ENCODE measurements at regions not wholly inside any gene's neighbourhood (a gene's known extent, or its start where the extent isn't known, plus 50 kb on each side); places are given as distances from the start of the nearest gene placed in this dataset.

GRCh38 chr6:150698391-150698790 is 98.7 kb downstream of the PLEKHG1 start:
- peaks cover 0 to 7% (median 3%) of the 10 kb centered on the region in 4 donors for H3K4me1 ChIP-seq
- H3K9me3 ChIP-seq = no peaks in the 10 kb centered on the region
- DNase-seq (ENCODE audit: extremely low spot score) = no peak
- intact Hi-C loops (cut with DNase I) = no loop called here
- H3K4me3 ChIP-seq = no peak overlapping the region
- WGBS = 72% methylated on average over 6 of the region's 6 CpGs
- H3K36me3 ChIP-seq = no peaks in the 10 kb centered on the region
- TF ChIP-seq POLR2A (IDR thresholded peaks at IDR 0.05; ENCODE audit: low read depth) = no peak
- TF ChIP-seq CTCF (IDR thresholded peaks at IDR 0.05) = no peak
- no peak for TF ChIP-seq EP300 (IDR thresholded peaks at IDR 0.05)
- TF ChIP-seq POLR2AphosphoS5 (IDR thresholded peaks at IDR 0.05) = no peak
- H3K27me3 ChIP-seq = no peaks in the 10 kb centered on the region
- no peak overlapping the region for H3K27ac ChIP-seq (replicated peaks in 1 of 4)

- H3K4me1 ChIP-seq = peaks cover 0 to 5% (median under 1%) of the 10 kb centered on the region in 4 donors
- no peaks in the 10 kb centered on the region for H3K36me3 ChIP-seq
- no peak overlapping the region for H3K4me3 ChIP-seq
- TF ChIP-seq CTCF (IDR thresholded peaks at IDR 0.05) (no peak), POLR2AphosphoS5 (IDR thresholded peaks at IDR 0.05) (no peak), EP300 (IDR thresholded peaks at IDR 0.05) (no peak), POLR2A (IDR thresholded peaks at IDR 0.05; ENCODE audit: low read depth) (no peak)
- H3K27ac ChIP-seq (replicated peaks in 1 of 4) = no peak overlapping the region
- H3K27me3 ChIP-seq = no peaks in the 10 kb centered on the region
- WGBS = 67% methylated on average over 6 of the region's 6 CpGs
- no peaks in the 10 kb centered on the region for H3K9me3 ChIP-seq
- no peak for DNase-seq (ENCODE audit: extremely low spot score)
- intact Hi-C loops (cut with DNase I) = no loop called here
Measured at GRCh38 chr6:150702675-150703074, 103.0 kb downstream of the PLEKHG1 start.

GRCh38 chr6:150704447-150705192 is 104.9 kb downstream of the PLEKHG1 start:
- TF ChIP-seq EP300 (IDR thresholded peaks at IDR 0.05) (no peak), CTCF (IDR thresholded peaks at IDR 0.05) (no peak), POLR2A (IDR thresholded peaks at IDR 0.05; ENCODE audit: low read depth) (no peak), POLR2AphosphoS5 (IDR thresholded peaks at IDR 0.05) (no peak)
- Histone ChIP-seq H3K36me3 (no peaks in the 10 kb centered on the region), H3K4me1 (peaks cover 0 to 5% (median 2%) of the 10 kb centered on the region in 4 donors), H3K9me3 (no peaks in the 10 kb centered on the region), H3K27ac (replicated peaks in 1 of 4) (no peak overlapping the region), H3K4me3 (no peak overlapping the region), H3K27me3 (no peaks in the 10 kb centered on the region)
- intact Hi-C loops (cut with DNase I) = no loop called here
- DNase-seq (ENCODE audit: extremely low spot score) = no peak
- 90% methylated on average over 6 of the region's 6 CpGs for WGBS

GRCh38 chr6:150705392-150705791 is 105.7 kb downstream of the PLEKHG1 start:
- no peak overlapping the region for H3K4me3 ChIP-seq
- peaks cover 0 to 5% (median 2%) of the 10 kb centered on the region in 4 donors for H3K4me1 ChIP-seq
- WGBS = 94% methylated on average over 9 of the region's 9 CpGs
- intact Hi-C loops (cut with DNase I) = no loop called here
- no peaks in the 10 kb centered on the region for H3K36me3 ChIP-seq
- H3K27ac ChIP-seq (replicated peaks in 1 of 4) = no peak overlapping the region
- H3K27me3 ChIP-seq = no peaks in the 10 kb centered on the region
- DNase-seq (ENCODE audit: extremely low spot score) = no peak
- no peak for TF ChIP-seq POLR2AphosphoS5 (IDR thresholded peaks at IDR 0.05)
- no peak for TF ChIP-seq POLR2A (IDR thresholded peaks at IDR 0.05; ENCODE audit: low read depth)
- no peak for TF ChIP-seq CTCF (IDR thresholded peaks at IDR 0.05)
- TF ChIP-seq EP300 (IDR thresholded peaks at IDR 0.05) = no peak
- no peaks in the 10 kb centered on the region for H3K9me3 ChIP-seq

GRCh38 chr6:150710236-150710635 is 110.6 kb downstream of the PLEKHG1 start:
- WGBS = 89% methylated on average over 6 of the region's 6 CpGs
- TF ChIP-seq POLR2AphosphoS5 (IDR thresholded peaks at IDR 0.05) (no peak), CTCF (IDR thresholded peaks at IDR 0.05) (no peak), POLR2A (IDR thresholded peaks at IDR 0.05; ENCODE audit: low read depth) (no peak), EP300 (IDR thresholded peaks at IDR 0.05) (no peak)
- Histone ChIP-seq H3K36me3 (no peaks in the 10 kb centered on the region), H3K27me3 (no peaks in the 10 kb centered on the region), H3K4me3 (no peak overlapping the region), H3K9me3 (no peaks in the 10 kb centered on the region), H3K27ac (replicated peaks in 1 of 4) (no peak overlapping the region), H3K4me1 (peaks cover 16 to 20% (median 18%) of the 10 kb centered on the region in 4 donors)
- intact Hi-C loops (cut with DNase I) = no loop called here
- DNase-seq (ENCODE audit: extremely low spot score) = no peak
